Loucy (cell line): ENCODE measurements at regions not wholly inside any gene's neighbourhood (a gene's known extent, or its start where the extent isn't known, plus 50 kb on each side); places are given as distances from the start of the nearest gene placed in this dataset.

Experiments used
- H2AFZ ChIP-seq: fragments of 200-600 bp; sonication (generic); 2 replicates; pipeline ENCODE4 v1.6.0; 2016; ENCODE audit warnings: antibody characterized with exemption, mild to moderate bottlenecking, low read length, moderate library complexity
- H3F3A ChIP-seq: fragments of 200-600 bp; 2 replicates; pipeline ENCODE4 v1.6.0; 2016; ENCODE audit warnings: antibody characterized with exemption, low read depth, mild to moderate bottlenecking
- H3K27me3 ChIP-seq: fragments of 200-600 bp; sonication (generic); 2 replicates; pipeline ENCODE4 v1.6.1; 2014; ENCODE audit warnings: low read length, mild to moderate bottlenecking; ENCODE audit not compliant: insufficient read depth, poor library complexity, severe bottlenecking
- H3K36me3 ChIP-seq: fragments of 200-600 bp; sonication (generic); 2 replicates; pipeline ENCODE4 v1.6.1; 2016; ENCODE audit warnings: low read length; ENCODE audit not compliant: insufficient read depth
- H3K4me1 ChIP-seq: fragments of 200-600 bp; sonication (generic); 2 replicates; pipeline ENCODE4 v1.5.1; 2014; ENCODE audit warnings: low read length, mild to moderate bottlenecking; ENCODE audit not compliant: insufficient read depth, poor library complexity, severe bottlenecking
- H3K4me2 ChIP-seq: fragments of 200-600 bp; sonication (generic); 2 replicates; pipeline ENCODE4 v1.6.0; 2014; ENCODE audit warnings: antibody characterized with exemption, low read length, low read depth, mild to moderate bottlenecking; ENCODE audit not compliant: poor library complexity, severe bottlenecking
- H3K4me3 ChIP-seq: fragments of 200-600 bp; sonication (generic); 2 replicates; pipeline ENCODE4 v1.5.1; 2014; ENCODE audit warnings: low read length, mild to moderate bottlenecking, mixed read lengths; ENCODE audit not compliant: poor library complexity, severe bottlenecking
- H3K79me2 ChIP-seq: fragments of 200-600 bp; sonication (generic); 2 replicates; pipeline ENCODE4 v1.6.1; 2014; ENCODE audit warnings: low read length; ENCODE audit not compliant: insufficient read depth
- H3K9ac ChIP-seq: fragments of 200-600 bp; sonication (generic); 2 replicates; pipeline ENCODE4 v1.6.0; 2014; ENCODE audit warnings: mild to moderate bottlenecking, low read depth, low read length, moderate library complexity; ENCODE audit not compliant: poor library complexity, severe bottlenecking
- H3K9me2 ChIP-seq: fragments of 200-600 bp; sonication (generic); replicated peaks from 2 replicates; pipeline ENCODE4 v1.6.1; 2016; ENCODE audit warnings: low read depth, low read length, mixed read lengths
- H3K9me3 ChIP-seq: fragments of 200-600 bp; sonication (generic); 2 replicates; pipeline ENCODE4 v1.6.1; 2014; ENCODE audit warnings: mild to moderate bottlenecking, antibody characterized with exemption, low read length, low read depth; ENCODE audit not compliant: insufficient read depth
- H4K20me1 ChIP-seq: fragments of 200-600 bp; sonication (generic); 2 replicates; pipeline ENCODE4 v1.6.0; 2014; ENCODE audit warnings: antibody characterized with exemption, low read length, mild to moderate bottlenecking; ENCODE audit not compliant: insufficient read depth, poor library complexity, severe bottlenecking
- CTCF ChIP-seq: fragments of 200-600 bp; sonication (generic); conservative IDR thresholded peaks from 2 replicates; pipeline ENCODE4 v1.5.1; 2014; ENCODE audit warnings: mild to moderate bottlenecking, antibody characterized with exemption, low read length
- EZH2phosphoT487 ChIP-seq: fragments of 200-600 bp; IDR thresholded peaks from 2 replicates; pipeline ENCODE4 v1.6.1; 2018; ENCODE audit warnings: antibody characterized with exemption, mild to moderate bottlenecking, moderate library complexity, borderline replicate concordance

DNA sequence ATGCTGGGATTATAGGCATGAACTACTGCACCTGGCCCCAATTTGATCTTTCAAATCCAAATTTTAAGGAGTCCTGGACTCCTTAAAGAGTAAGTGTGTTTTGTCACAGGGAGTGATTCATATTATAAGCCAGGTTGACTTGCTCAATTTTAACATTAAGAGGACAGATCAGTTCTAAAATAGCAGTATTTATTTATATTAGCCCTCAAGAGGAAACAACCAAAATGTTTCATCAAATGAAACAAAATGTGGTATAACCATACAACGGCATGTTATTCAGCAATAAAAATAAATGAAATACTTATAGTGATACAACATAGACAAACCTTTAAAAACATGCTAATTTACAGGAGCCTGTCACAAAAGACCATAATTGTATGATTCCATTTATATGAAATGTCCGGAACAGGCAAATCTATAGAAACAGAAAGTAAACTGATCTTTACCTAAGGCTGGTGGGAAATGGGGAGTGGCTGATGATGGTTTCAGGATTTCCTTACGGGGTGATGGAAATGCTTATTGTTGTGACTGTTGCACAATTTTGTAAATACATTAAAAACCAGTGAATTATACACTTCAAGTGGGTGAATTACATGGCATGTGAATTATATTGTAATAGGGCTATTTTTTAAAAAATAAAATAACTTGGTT lies 637.4 kb downstream of the MMUT start:
- Histone ChIP-seq H3K27me3 (no peaks in the 10 kb centered on the region), H3K4me3 (no peak overlapping the region), H3F3A (no peaks in the 10 kb centered on the region), H3K9me2 (no peaks in the 10 kb centered on the region), H3K4me1 (no peaks in the 10 kb centered on the region), H3K9me3 (no peaks in the 10 kb centered on the region), H4K20me1 (no peaks in the 10 kb centered on the region), H3K36me3 (no peaks in the 10 kb centered on the region), H3K9ac (no peak overlapping the region), H2AFZ (no peak overlapping the region), H3K79me2 (no peaks in the 10 kb centered on the region), H3K4me2 (no peak overlapping the region)
- no peak for TF ChIP-seq CTCF
- TF ChIP-seq EZH2phosphoT487 = no peak

DNA sequence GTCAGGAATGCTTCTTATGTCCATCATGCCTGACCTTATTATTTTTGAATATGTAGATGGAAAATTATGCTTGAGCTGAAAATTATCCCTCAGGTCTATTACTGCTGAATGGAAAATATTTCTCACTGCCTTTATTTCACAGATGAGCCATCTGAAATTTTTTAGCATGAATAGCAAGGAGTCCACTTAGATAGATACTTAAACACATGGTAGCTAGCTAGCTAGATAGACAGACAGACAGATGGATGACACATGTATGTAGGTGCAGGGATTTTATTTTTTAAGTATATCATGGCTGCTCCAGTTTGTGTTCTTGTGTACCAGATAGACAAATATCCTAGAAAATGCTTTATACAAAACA lies 645.0 kb downstream of the MMUT start:
- no peaks in the 10 kb centered on the region for H3K9me2 ChIP-seq
- no peaks in the 10 kb centered on the region for H3K27me3 ChIP-seq
- H3K4me1 ChIP-seq = no peaks in the 10 kb centered on the region
- TF ChIP-seq EZH2phosphoT487 (no peak), CTCF (no peak)
- H2AFZ ChIP-seq = no peak overlapping the region
- no peaks in the 10 kb centered on the region for H3K36me3 ChIP-seq
- H3K9ac ChIP-seq = no peak overlapping the region
- H4K20me1 ChIP-seq = no peaks in the 10 kb centered on the region
- H3K9me3 ChIP-seq = no peaks in the 10 kb centered on the region
- no peak overlapping the region for H3K4me2 ChIP-seq
- no peaks in the 10 kb centered on the region for H3F3A ChIP-seq
- no peaks in the 10 kb centered on the region for H3K79me2 ChIP-seq
- H3K4me3 ChIP-seq = no peak overlapping the region

- no peak for TF ChIP-seq CTCF
- TF ChIP-seq EZH2phosphoT487 = no peak
- Histone ChIP-seq H3K9me3 (no peaks in the 10 kb centered on the region), H3F3A (no peaks in the 10 kb centered on the region), H3K4me2 (no peak overlapping the region), H3K36me3 (no peaks in the 10 kb centered on the region), H3K9me2 (no peaks in the 10 kb centered on the region), H3K9ac (no peak overlapping the region), H3K27me3 (no peaks in the 10 kb centered on the region), H2AFZ (no peak overlapping the region), H4K20me1 (no peaks in the 10 kb centered on the region), H3K4me3 (no peak overlapping the region), H3K4me1 (no peaks in the 10 kb centered on the region), H3K79me2 (no peaks in the 10 kb centered on the region)
Observed at GRCh38 chr6:48817333-48818051, 645.6 kb downstream of the MMUT start.
